GM12875 (cell line): ENCODE measurements at regions not wholly inside any gene's neighbourhood (a gene's known extent, or its start where the extent isn't known, plus 50 kb on each side); places are given as distances from the start of the nearest gene placed in this dataset.
"Not testable (repeated sequence)": the region's sequence is repeated elsewhere in the genome, so short reads cannot be mapped to it uniquely, and the experiment has no call there.

ENCODE experiments used
- H3K4me3 ChIP-seq: one replicate; pipeline ENCODE4 v1.5.1; 2011; ENCODE audit warnings: low read depth, low read length, control low read depth
- TF ChIP-seq, protein P1 (sequence below): IDR thresholded peaks from 2 replicates; pipeline ENCODE4 v1.5.1; 2011; ENCODE audit warnings: low read depth, mild to moderate bottlenecking, control low read depth, inconsistent platforms, low read length, moderate library complexity, borderline replicate concordance; ENCODE audit not compliant: insufficient read depth

DNA sequence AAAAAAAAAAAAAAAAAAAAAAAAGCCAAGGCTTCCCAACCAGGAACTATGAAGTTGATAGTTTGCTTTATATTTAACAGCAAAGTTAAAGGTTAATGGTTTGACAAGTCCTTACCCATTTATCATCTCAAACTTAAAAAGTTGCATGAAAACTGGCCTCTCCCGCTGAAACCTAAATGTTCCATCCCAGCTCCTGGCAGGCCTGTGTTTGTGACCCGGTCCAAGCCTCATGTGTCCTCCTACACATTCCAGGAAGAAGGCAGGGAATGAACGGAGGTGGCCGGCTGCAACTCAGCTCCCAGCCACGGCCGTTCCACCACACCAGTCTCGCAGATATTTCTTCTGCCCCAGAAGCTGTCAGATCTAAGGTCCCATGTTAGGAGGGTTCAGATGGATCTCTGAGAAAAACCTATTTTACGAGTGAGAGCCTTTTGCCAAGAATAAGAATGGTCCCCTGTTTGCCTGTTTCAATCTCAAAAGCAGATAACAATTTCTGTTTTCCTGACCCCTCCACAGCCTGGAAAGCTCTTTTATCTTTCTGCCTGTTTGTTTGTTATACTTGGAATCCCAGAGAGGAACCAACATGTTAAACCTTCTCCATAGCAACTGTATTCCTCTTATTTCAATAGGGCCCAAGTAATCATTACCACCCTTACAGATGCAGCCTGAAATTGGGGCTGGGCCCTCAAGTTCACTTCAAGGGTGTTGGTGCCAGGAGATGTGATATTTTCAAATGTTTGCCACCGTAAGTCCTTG lies 56.5 kb downstream of the KCTD12 start:
- TF ChIP-seq, protein P1, sequence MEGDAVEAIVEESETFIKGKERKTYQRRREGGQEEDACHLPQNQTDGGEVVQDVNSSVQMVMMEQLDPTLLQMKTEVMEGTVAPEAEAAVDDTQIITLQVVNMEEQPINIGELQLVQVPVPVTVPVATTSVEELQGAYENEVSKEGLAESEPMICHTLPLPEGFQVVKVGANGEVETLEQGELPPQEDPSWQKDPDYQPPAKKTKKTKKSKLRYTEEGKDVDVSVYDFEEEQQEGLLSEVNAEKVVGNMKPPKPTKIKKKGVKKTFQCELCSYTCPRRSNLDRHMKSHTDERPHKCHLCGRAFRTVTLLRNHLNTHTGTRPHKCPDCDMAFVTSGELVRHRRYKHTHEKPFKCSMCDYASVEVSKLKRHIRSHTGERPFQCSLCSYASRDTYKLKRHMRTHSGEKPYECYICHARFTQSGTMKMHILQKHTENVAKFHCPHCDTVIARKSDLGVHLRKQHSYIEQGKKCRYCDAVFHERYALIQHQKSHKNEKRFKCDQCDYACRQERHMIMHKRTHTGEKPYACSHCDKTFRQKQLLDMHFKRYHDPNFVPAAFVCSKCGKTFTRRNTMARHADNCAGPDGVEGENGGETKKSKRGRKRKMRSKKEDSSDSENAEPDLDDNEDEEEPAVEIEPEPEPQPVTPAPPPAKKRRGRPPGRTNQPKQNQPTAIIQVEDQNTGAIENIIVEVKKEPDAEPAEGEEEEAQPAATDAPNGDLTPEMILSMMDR = no peak
- no peak overlapping the region for H3K4me3 ChIP-seq

DNA sequence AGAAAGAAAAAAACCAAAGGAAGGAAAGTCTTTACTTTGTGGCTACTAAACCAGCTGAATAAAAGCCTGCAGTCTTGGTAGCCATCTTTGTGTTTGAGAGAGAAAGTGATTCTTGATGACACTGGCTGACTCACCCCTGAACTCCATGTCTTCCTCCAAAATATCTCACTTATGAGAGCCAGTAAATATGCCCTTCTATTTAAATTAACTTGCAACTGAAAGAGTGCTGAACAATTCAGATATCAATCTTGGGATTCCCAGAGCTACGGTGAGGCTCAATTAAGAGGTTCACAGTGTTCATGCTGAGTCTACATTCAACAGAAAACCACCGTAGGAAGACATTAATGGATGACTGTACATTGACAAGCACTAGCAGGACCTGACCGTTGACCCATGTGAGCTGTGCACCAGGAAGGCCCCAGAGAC lies 57.9 kb downstream of the KCTD12 start:
- TF ChIP-seq, protein P1 = no peak
- H3K4me3 ChIP-seq = no peak overlapping the region

DNA sequence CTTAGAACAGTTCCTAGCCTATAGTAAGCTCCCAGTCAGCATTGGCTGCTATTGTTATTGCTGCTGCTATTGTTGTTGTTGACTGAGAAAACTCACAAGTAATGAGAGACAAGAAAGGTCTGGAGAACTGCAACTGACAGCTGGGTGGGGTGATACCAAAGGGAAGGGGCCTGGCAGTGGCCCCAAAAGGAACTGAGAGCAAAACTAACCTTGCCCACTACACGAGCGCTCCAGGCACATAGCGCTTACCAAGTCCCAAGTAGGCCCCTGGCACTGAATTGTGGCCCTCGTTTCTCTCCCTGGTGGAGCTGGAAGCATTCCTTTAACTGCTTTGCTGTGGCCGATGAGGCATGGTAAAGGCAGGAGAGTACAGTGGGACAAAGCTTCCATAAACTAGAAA lies 59.7 kb downstream of the KCTD12 start:
- TF ChIP-seq, protein P1 = no peak
- no peak overlapping the region for H3K4me3 ChIP-seq

DNA sequence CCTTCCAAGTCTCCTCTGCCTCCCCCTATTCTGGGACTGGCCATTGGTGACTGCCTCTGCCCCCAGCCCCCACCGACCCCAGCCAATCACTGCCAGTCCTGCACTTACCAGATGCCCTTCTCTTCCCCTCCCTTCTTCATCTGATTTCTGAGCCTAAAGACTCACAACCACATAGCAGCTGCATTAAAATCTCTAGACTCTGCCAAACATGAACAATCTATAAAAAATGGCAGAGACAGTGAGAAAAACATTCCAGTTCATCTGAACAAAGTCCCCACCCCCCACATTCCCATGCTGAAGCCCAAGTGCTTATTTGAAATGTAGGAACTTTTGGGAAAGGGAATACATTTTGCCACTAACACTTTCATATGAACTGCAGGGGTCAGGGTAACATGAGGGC lies 60.8 kb downstream of the KCTD12 start:
- TF ChIP-seq, protein P1 = no peak
- no peak overlapping the region for H3K4me3 ChIP-seq

DNA sequence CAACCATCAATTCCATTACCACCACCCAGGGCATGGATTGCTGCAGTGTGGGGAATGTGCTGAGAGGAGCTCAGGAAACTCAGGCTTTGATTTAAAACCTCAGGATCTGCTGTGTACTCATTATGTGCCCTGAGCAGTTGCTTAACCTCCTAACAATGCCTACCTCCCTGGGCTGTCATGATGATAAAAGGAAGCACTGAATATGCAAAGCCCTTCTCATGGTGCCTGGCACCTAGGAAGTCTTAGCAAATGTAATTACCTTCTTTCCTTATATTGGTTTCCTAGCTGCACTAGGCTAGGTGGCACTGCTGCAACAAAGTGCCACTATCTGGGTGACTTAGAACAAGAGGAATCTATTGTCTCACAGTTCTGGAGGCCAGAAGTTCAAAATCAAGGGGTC lies 62.2 kb downstream of the KCTD12 start:
- H3K4me3 ChIP-seq = no peak overlapping the region
- TF ChIP-seq, protein P1 = no peak

DNA sequence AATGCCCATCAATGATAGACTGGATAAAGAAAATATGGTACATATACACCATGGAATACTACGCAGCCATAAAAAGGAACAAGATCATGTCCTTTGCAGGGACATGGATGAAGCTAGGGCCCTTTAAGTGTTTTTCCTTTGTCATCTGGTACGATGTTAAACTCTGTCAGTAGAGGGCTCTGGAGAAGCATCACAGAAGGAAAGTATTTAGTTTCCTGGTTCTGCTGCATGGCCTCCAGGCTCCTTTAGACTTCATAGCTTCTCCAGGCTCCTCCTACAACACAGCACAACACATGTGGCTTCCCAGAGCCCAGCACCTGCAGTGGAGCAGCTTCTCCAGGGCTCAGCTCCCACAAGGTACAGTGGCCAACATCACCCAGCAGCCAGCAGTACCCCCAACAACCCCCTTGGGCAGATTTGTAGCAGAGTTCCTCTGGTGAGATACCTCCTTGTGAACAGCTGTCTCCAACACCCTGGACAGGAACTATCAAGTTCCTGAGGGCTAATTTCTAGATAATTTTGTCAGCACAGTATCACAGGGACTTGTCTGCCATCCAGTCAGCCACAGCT lies 63.4 kb downstream of the KCTD12 start:
- TF ChIP-seq, protein P1 = peak; percentile 15; the same call in 1 of the 2 replicates
- H3K4me3 ChIP-seq = no peak overlapping the region

DNA sequence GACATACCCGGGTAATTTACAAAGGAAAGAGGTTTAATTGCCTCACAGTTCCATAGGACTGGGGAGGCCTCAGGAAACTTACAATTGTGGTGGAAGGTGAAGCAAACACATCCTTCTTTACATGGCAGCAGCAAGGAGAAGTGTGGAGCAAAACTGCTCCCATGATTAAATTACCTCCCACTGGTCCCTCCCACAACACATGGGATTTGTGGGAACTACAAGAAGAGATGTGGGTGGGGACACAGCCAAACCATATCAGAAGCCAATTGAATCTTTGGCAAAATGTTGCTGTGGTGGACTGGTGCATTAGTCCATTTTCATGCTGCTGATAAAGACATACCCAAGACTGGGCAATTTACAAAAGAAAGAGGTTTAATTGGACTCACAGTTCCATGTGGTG lies 65.0 kb downstream of the KCTD12 start:
- H3K4me3 ChIP-seq = not testable (repeated sequence)
